ENCODE measurements at regions not wholly inside any gene's neighbourhood (a gene's known extent, or its start where the extent isn't known, plus 50 kb on each side); places are given as distances from the start of the nearest gene placed in this dataset.

DNA sequence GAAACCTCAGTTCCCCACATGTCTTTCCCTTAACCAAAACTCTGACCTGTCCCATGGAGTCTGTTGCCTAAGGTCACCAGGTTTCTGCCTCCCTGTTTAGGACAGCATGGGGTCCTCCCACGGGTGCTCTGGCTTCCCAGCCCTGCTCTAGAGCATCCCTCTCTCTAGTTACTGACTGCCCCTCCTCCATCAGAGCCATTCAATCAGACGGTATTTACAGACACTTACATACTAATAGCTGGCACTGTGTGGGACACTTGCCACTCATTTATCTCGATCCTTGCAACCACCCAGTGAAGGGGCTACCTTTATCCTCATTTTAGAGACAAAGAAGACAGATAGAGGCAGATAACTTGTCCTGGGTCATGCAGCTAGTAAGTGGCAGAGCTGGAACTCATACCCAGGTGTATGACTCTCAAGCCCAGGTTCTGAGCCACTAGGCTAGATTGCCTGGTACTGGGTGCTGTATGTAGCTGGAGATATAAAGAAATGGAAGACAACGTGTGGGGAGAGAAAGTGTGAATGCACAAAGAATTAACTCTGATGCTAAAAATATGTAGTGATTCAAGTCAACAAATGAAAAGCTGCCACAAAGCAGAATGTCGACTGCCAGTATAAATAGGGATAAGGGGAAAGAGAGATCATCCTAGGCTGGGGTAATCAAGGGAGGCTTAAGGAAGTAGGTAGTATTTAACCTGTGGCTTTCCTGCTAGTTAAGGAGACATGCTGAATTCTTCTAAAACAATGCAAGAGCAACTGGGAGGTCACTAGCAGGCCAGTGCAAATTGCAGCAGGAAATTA is 52.5 kb upstream of the PDE8B start:
- DNase-seq: no peak

GRCh38 chr5:77156379-77156778 is 54.1 kb upstream of the PDE8B start:
- no peak for DNase-seq

GRCh38 chr5:77155179-77155785 is 55.2 kb upstream of the PDE8B start:
- peak; percentile 55 for DNase-seq

DNA sequence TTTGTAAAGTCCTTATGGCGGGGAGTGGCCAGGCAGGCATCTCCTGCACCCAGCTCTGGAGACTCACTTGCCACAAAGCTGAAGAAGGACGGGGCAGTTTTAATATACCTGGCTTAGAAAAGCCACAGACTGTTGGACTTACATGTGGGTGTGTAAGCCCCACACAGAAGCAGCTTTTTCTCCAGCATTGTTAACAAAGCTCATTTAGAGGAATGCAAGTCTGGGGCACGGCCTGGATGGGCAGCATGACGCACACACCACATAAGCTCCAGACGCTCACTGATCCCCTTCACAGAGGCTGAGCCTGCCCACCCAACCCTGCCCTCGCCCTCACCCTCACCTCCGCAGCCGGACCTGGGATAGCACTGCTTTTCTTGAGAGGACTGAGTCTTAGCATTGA is 58.0 kb upstream of the PDE8B start:
- DNase-seq: no peak

DNA sequence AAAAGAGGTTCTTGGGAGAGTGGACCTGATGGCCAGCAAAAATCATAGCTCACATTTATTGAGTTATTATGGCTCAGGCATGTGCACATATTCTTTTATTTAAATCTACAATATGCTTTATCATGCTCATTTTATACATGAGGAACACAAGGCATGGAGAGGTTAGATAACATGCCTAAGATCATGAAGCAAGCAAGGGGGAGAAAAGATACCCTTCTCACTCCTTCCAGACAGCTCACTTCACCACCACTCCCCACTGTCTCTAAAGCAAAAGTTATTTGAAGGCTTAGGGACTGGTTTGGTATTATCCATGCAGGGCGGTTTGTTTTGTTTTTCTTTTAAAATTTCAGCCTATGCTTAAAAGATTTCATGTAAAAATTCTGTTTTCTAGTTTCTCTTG is 59.0 kb upstream of the PDE8B start:
- DNase-seq: no peak

GRCh38 chr5:77146896-77147295 is 59.8 kb upstream of the ZBED3 start:
- no peak for DNase-seq

- DNase-seq: no peak
Measured at GRCh38 chr5:77145666-77146065, 58.6 kb upstream of the ZBED3 start.

DNA sequence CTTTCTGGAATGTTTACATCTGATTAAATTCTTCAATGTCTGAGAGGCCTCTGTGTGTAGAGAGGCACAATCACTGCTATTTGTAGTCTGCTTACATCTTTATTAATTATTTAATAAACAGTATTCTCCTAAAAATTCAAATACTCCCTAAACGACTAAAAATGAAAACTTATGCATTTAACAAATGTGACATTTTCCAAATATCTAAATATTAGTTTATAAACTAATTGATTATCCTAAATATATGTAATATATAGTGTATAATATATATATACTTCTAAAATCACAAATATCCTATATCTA is 57.7 kb upstream of the ZBED3 start:
- DNase-seq: no peak

DNA sequence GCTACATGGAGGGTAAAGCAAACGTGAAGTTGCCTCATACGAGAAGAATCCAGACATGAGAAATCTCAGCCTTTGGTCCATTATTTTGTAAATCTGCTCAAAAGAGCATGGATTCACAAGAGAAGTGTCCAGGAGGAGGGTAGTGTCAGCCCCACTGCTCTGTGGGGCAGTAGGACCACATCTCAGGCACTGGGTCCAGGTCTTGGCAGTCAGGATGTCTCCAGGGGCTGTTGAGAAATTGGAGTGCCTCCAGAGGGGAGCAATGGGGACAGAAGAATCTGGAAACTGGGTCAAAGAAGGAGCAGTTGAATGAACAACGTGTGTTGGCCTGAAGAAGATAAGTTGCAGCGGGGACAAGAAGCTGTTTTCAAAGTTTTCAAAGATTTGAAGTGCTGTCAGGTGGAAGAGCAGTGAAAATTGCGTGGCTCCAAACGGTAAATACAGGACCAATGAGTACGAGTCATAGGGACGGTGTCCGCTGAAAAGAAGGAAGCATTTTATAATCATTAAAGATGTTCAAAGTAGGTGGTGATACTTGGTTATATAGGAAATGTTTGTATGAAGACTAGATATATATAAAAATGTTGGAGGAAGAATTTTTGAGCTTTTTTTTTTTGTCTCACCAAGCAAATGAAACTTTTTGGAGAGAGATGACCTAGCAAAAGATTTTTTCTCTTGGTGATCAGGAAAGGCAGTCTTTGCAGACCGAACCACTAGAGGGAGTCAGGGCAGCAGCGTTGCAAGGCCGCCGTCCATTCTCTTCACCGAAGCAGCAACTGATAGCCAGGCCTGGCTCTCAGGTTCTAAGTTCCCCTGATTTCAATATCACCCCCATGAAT is 57.1 kb upstream of the ZBED3 start:
- peak; percentile 50 for DNase-seq

DNA sequence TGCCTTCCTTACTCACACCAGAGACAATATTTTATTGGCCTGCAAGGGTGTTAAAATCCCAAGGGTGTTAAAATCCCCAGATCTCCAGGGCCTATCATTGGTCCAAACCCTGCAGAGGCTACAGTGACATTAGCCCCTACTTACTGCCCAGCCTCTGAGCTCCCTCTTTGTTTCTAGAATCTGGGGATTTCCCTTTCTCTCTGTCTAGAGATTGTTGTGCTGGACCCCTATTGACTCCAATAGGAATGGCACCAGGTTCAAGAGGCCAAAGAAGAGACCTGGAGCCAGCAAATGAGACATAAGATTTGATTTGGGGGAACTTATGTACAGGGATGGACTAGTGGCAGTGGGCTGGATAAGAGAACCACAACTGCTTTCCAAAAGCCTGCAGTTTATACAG is 53.3 kb upstream of the ZBED3 start:
- DNase-seq: no peak

DNA sequence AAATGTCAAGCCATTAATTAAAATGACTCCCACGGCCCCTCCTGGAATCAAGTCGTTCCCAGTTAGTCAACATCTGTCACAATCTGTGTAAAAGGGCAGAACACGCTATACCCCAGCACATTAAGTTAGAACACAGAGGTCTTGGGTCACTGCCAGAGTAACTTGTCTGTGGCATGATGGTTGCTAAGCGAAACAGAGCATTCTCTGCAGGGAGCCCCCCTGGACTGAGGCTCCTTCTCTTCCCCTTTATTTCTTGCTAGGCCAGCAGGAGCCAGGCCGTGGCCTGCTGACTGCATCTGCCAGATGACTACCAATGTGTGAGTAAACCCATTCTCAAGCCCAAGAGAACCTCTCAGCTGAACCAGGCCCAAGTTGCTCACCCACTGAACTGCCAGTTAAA is 51.9 kb upstream of the ZBED3 start:
- DNase-seq: no peak

Data from CD4-positive, alpha-beta T cell treated with Interferon gamma for 1 hour (primary cell).